ENCODE measurements at regions not wholly inside any gene's neighbourhood (a gene's known extent, or its start where the extent isn't known, plus 50 kb on each side); places are given as distances from the start of the nearest gene placed in this dataset.

GRCh38 chr10:31581741-31582323, 262.8 kb downstream of the ZEB1 start:
- TF ChIP-seq, protein P1, sequence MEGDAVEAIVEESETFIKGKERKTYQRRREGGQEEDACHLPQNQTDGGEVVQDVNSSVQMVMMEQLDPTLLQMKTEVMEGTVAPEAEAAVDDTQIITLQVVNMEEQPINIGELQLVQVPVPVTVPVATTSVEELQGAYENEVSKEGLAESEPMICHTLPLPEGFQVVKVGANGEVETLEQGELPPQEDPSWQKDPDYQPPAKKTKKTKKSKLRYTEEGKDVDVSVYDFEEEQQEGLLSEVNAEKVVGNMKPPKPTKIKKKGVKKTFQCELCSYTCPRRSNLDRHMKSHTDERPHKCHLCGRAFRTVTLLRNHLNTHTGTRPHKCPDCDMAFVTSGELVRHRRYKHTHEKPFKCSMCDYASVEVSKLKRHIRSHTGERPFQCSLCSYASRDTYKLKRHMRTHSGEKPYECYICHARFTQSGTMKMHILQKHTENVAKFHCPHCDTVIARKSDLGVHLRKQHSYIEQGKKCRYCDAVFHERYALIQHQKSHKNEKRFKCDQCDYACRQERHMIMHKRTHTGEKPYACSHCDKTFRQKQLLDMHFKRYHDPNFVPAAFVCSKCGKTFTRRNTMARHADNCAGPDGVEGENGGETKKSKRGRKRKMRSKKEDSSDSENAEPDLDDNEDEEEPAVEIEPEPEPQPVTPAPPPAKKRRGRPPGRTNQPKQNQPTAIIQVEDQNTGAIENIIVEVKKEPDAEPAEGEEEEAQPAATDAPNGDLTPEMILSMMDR (optimal IDR thresholded peaks at IDR 0.05 in 1 of 3, IDR thresholded peaks at IDR 0.05 in 1 of 3, conservative IDR thresholded peaks at IDR 0.05 in 1 of 3; ENCODE audit: extremely low read depth in 1 of 3, insufficient read depth in 2 of 3, low read length in 3 of 3) = no peak
- no peak for TF ChIP-seq EZH2 (IDR thresholded peaks at IDR 0.05; ENCODE audit: low read length)
